NT2/D1 (cell line): ENCODE measurements at regions not wholly inside any gene's neighbourhood (a gene's known extent, or its start where the extent isn't known, plus 50 kb on each side); places are given as distances from the start of the nearest gene placed in this dataset.
A peak's percentile ranks its signal among the peaks of the same experiment; 100 is the strongest.

Experiments
- DNase-seq: peaks from one replicate; pipeline ENCODE4 v3.0.0-alpha.2; 2011; ENCODE audit warnings: low read depth, low spot score
- H3K27me3 ChIP-seq: 2 replicates; pipeline ENCODE4 v1.6.0; 2011; ENCODE audit warnings: mild to moderate bottlenecking; ENCODE audit not compliant: insufficient read length, insufficient read depth
- H3K36me3 ChIP-seq: 2 replicates; pipeline ENCODE4 v1.6.1; 2011; ENCODE audit warnings: mild to moderate bottlenecking, low read length, mixed read lengths; ENCODE audit not compliant: insufficient read depth, insufficient read length
- H3K4me1 ChIP-seq: 2 replicates; pipeline ENCODE4 v1.5.1; 2011; ENCODE audit not compliant: insufficient read depth, insufficient read length
- H3K4me3 ChIP-seq: 2 replicates; pipeline ENCODE4 v1.5.1; 2011; ENCODE audit warnings: low read depth; ENCODE audit not compliant: insufficient read length
- H3K9ac ChIP-seq: 2 replicates; pipeline ENCODE4 v1.6.0; 2011; ENCODE audit warnings: low read depth; ENCODE audit not compliant: insufficient read length
- H3K9me3 ChIP-seq: 2 replicates; pipeline ENCODE4 v1.5.1; 2011; ENCODE audit warnings: mild to moderate bottlenecking, low read length; ENCODE audit not compliant: insufficient read depth
- SUZ12 ChIP-seq: IDR thresholded peaks from 2 replicates; pipeline ENCODE4 v1.6.1; 2011; ENCODE audit not compliant: insufficient read length, insufficient read depth; ENCODE audit errors: extremely low read depth
- YY1 ChIP-seq: IDR thresholded peaks from 2 replicates; pipeline ENCODE4 v1.6.1; 2011; ENCODE audit not compliant: insufficient read length, insufficient read depth
- ZNF274 ChIP-seq: IDR thresholded peaks from 2 replicates; pipeline ENCODE4 v1.6.1; 2011; ENCODE audit warnings: mild to moderate bottlenecking, low read depth, low read length

DNA sequence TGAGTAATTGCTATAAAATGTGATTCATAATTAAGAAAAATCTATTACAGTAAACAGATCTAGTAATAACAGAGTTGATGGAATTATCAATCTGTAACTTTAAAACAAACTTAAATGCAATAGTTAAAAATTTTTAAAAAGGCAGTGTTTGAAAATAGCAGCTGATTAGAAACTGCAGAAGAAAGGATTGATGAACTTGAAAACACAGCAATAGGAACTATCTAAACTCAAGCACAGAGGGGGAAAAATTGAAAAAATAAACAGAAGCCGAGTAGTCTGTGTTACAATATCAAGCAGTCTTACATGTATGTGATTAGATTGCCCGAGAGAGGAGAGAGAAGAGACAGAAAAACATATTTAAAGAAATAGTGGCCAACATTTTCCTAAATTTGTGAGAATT, 569.0 kb upstream of the B3GALT2 start:
- H3K36me3 ChIP-seq, result no peaks in the 10 kb centered on the region
- no peak for TF ChIP-seq ZNF274
- no peak for TF ChIP-seq YY1
- no peak for TF ChIP-seq SUZ12
- DNase-seq, result no peak
- H3K4me3 ChIP-seq, result no peak overlapping the region
- no peaks in the 10 kb centered on the region for H3K9me3 ChIP-seq
- H3K4me1 ChIP-seq, result no peaks in the 10 kb centered on the region
- H3K27me3 ChIP-seq, result no peaks in the 10 kb centered on the region
- no peak overlapping the region for H3K9ac ChIP-seq

DNA sequence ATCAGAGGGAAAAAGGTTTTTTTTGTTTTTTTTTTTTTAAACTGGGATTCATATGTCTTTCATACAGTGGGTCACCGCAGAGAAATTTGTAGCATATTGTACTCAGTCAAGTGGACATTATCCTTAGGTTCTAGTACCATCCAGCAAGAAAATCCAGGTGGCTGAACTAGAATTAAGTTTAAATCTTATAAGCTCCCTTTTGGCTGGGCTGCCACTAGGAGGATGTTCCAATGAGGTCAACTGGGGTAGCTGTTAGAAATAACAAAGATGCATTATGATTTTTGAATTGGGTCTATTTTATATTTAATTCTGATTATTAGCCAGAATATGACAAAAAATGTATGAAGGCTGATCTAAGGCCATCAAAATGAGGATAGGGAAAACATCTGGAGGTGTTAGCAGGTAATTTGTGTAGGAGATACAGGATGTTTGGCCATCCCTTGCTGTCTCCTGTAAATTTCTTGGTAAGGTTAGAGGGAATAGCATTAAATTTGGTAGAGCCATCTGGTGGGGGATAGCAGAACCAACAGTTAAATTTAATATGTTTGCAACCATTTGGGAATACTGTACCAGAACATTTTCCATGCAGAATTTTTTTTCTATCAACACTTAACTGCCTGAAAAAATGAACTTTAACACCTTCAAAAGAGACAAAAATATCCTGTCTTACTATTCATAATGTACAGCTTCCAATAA, 568.5 kb upstream of the B3GALT2 start:
- no peak for TF ChIP-seq ZNF274
- no peak for TF ChIP-seq YY1
- TF ChIP-seq SUZ12, result no peak
- H3K9me3 ChIP-seq, result no peaks in the 10 kb centered on the region
- no peaks in the 10 kb centered on the region for H3K4me1 ChIP-seq
- DNase-seq, result no peak
- H3K36me3 ChIP-seq, result no peaks in the 10 kb centered on the region
- no peak overlapping the region for H3K9ac ChIP-seq
- no peaks in the 10 kb centered on the region for H3K27me3 ChIP-seq
- H3K4me3 ChIP-seq, result no peak overlapping the region

DNA sequence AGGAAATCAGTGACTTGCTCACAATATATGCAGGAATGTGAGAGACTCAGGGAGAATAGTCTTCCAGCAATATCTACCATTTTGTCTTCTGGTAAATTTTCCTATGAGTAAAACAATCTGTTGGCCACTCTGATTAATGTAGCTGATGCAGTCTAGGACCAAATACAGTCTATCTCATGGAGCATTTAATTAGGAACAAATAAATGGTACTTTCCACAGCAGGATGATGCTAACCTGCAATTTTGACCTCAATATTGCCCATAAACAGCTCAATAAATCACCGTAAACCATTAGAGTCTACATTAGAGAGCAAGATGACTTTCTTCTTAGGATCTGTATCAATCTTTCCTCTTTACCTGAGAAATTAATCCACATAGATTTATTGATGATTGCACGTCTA, 567.7 kb upstream of the B3GALT2 start:
- Histone ChIP-seq H3K4me3 (no peak overlapping the region), H3K27me3 (no peaks in the 10 kb centered on the region), H3K36me3 (no peaks in the 10 kb centered on the region), H3K9me3 (no peaks in the 10 kb centered on the region), H3K4me1 (no peaks in the 10 kb centered on the region), H3K9ac (no peak overlapping the region)
- TF ChIP-seq SUZ12, result no peak
- no peak for TF ChIP-seq YY1
- TF ChIP-seq ZNF274, result no peak
- no peak for DNase-seq

DNA sequence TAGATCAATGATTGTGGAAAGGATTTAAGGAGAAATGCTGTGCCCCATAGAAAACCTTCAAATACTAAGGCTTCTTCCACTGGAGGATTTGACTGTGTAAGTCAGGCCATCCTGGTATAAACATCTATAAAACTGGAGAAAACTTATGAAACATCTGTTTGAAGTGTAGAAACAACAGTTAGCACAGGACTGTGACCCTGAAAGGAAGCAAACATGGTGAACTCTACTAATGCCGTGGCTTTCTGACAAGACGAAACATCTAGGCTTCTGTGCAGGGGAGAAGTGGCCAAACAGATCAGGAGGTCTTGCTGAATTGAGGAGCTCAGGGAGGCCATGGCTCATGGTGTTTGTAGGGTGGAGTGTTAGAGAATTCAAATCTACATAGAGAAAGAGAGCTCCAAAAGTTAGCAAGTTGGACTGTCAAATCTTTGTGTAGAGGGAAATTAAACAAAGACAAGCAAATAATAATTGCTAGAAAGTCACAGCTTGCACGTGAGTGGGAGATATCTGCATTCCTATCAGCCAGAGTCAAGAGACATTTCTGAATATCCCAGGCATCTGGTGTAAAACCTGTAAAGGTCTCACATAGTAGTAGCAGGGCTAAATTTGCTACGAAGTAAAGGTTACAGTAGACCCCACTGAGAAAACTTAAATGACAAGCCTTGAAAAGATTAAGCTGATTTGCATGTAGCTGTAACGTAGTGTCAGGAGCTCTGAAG, 566.8 kb upstream of the B3GALT2 start:
- Histone ChIP-seq H3K27me3 (no peaks in the 10 kb centered on the region), H3K4me3 (no peak overlapping the region), H3K9me3 (no peaks in the 10 kb centered on the region), H3K4me1 (no peaks in the 10 kb centered on the region), H3K9ac (no peak overlapping the region), H3K36me3 (no peaks in the 10 kb centered on the region)
- no peak for DNase-seq
- no peak for TF ChIP-seq YY1

DNA sequence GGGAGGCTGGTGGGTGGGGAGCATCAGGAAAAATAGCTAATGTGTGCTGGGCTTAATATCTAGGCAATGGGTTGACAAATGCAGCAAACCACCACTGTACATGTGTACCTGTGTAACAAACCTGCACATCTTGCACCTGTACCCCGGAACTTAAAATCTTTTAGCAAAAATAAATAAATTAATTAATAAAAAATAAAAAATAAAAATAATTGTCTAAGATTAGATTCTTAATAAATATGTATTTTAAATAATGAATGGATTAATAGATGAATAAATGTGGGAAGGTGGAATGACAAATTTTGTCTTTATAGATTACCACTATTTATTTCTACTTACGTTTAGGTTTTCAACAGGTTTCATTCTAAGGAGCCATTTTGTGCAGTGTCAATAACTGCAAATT, 563.5 kb upstream of the B3GALT2 start:
- no peak for TF ChIP-seq YY1
- no peak for TF ChIP-seq SUZ12
- no peak for TF ChIP-seq ZNF274
- Histone ChIP-seq H3K36me3 (no peaks in the 10 kb centered on the region), H3K4me1 (no peaks in the 10 kb centered on the region), H3K9me3 (no peaks in the 10 kb centered on the region), H3K4me3 (no peak overlapping the region), H3K27me3 (no peaks in the 10 kb centered on the region), H3K9ac (no peak overlapping the region)
- DNase-seq, result no peak

DNA sequence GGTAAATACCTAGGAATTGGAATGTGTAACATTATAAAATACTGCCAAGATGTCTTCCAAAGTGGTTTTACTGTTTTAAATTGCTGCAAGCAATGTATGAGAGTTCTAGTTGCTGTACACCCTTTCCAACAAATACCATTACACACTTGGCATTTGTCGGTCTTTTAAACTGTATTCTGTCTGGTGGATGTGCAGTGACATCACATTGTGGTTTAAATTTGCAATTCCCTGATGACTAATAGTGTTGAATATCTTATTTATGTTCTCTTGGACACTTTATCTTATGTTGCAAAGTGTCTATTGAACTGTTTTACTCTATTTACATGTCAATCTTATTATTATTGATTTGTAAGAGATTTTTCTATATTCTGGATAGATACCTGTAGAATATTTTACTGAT, 561.2 kb upstream of the B3GALT2 start:
- Histone ChIP-seq H3K4me3 (no peak overlapping the region), H3K4me1 (no peaks in the 10 kb centered on the region), H3K9ac (no peak overlapping the region), H3K9me3 (no peaks in the 10 kb centered on the region), H3K36me3 (no peaks in the 10 kb centered on the region), H3K27me3 (no peaks in the 10 kb centered on the region)
- TF ChIP-seq YY1, result no peak
- no peak for TF ChIP-seq ZNF274
- TF ChIP-seq SUZ12, result no peak
- no peak for DNase-seq

DNA sequence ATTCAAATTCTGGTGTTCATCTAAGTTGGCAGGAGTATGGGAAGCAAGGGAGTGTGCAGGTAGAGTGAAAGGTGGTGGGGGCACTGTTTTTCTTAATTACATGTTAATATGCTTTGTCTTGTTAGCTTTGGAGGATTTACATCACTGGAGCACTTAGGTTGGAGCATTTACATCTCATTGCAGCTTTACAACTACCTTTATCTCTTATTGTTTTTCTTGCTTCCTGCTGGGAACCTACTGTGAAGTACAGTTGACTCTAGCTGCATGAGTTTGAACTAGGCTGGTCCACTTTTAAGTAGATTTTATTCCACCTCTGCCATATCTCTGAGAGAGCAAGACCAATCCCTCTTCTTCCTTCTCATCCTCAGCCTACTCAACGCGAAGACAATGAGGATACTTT, 554.8 kb upstream of the B3GALT2 start:
- Histone ChIP-seq H3K9ac (no peak overlapping the region), H3K4me3 (no peak overlapping the region), H3K27me3 (no peaks in the 10 kb centered on the region), H3K9me3 (no peaks in the 10 kb centered on the region), H3K4me1 (no peaks in the 10 kb centered on the region), H3K36me3 (no peaks in the 10 kb centered on the region)
- TF ChIP-seq ZNF274, result no peak
- TF ChIP-seq SUZ12, result no peak
- no peak for TF ChIP-seq YY1
- peak; percentile 77 for DNase-seq

DNA sequence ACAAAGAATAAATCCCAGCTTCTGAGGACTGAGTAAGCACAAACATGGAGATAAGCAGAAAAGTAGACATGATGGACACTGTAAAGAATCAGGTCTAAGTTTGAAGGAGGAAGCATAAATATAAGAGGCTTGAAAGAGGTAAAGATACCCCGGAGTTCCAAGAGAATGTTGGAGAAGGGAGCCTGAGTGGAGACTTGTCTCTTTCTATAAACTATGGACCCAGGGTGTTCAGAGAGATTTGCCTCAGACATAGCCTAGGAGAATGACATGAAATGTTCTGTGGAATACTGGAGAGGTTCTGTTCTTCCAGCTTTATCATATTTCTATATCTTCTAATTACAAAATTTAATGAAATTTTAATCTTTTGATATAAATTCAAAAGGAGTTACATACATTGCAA, 554.3 kb upstream of the B3GALT2 start:
- TF ChIP-seq SUZ12 (no peak), ZNF274 (no peak), YY1 (no peak)
- DNase-seq, result no peak

More for the DNA sequence above, 554.3 kb upstream of the B3GALT2 start:
- H3K4me1 ChIP-seq, result no peaks in the 10 kb centered on the region
- no peak overlapping the region for H3K9ac ChIP-seq
- no peak overlapping the region for H3K4me3 ChIP-seq
- no peaks in the 10 kb centered on the region for H3K27me3 ChIP-seq
- H3K9me3 ChIP-seq, result no peaks in the 10 kb centered on the region
- no peaks in the 10 kb centered on the region for H3K36me3 ChIP-seq
